ENCODE measurements at regions not wholly inside any gene's neighbourhood (a gene's known extent, or its start where the extent isn't known, plus 50 kb on each side); places are given as distances from the start of the nearest gene placed in this dataset.

DNA sequence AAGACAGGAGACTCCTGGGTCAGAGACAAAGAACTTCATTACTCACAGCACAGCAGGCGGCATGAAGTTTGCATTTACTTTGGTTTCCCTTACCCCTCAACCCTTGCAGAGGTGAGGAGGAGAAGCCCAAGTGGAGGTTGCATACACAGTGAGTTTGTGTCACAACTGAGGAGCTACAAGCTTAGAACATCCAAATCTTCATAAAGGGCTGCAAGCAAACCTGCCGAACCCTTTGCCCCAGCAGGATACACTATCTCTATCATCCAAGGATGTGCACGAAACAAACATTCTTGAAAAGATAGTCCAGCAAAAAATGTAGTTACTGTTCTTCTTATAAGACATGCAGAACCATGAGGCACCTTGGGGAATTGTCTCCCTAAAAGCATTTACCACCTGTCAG is 493.5 kb downstream of the SETD4 start:
- no peak for TF ChIP-seq POLR2A (IDR thresholded peaks at IDR 0.05)
- TF ChIP-seq, protein P1, sequence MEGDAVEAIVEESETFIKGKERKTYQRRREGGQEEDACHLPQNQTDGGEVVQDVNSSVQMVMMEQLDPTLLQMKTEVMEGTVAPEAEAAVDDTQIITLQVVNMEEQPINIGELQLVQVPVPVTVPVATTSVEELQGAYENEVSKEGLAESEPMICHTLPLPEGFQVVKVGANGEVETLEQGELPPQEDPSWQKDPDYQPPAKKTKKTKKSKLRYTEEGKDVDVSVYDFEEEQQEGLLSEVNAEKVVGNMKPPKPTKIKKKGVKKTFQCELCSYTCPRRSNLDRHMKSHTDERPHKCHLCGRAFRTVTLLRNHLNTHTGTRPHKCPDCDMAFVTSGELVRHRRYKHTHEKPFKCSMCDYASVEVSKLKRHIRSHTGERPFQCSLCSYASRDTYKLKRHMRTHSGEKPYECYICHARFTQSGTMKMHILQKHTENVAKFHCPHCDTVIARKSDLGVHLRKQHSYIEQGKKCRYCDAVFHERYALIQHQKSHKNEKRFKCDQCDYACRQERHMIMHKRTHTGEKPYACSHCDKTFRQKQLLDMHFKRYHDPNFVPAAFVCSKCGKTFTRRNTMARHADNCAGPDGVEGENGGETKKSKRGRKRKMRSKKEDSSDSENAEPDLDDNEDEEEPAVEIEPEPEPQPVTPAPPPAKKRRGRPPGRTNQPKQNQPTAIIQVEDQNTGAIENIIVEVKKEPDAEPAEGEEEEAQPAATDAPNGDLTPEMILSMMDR (IDR thresholded peaks at IDR 0.05), result no peak

All from thyroid gland (tissue), 4 donors.